Stimulated activated naive CD8-positive, alpha-beta T cell treated with anti-CD3 and anti-CD28 coated beads, Interleukin-15, Interleukin-2, amounts not matched to agents 100 U/mL and 50 U/mL, for 24 hours (primary cell): ENCODE measurements at regions not wholly inside any gene's neighbourhood (a gene's known extent, or its start where the extent isn't known, plus 50 kb on each side); places are given as distances from the start of the nearest gene placed in this dataset.
"Not testable (repeated sequence)": the region's sequence is repeated elsewhere in the genome, so short reads cannot be mapped to it uniquely, and the experiment has no call there.

Source experiments
- ATAC-seq: fragments of 150-1000 bp; cut with Tn5 transposase; one replicate; pipeline ENCODE4 v1.10.0; 2021
- DNase-seq: peaks from one replicate; pipeline ENCODE4 v3.0.0; 2021

DNA sequence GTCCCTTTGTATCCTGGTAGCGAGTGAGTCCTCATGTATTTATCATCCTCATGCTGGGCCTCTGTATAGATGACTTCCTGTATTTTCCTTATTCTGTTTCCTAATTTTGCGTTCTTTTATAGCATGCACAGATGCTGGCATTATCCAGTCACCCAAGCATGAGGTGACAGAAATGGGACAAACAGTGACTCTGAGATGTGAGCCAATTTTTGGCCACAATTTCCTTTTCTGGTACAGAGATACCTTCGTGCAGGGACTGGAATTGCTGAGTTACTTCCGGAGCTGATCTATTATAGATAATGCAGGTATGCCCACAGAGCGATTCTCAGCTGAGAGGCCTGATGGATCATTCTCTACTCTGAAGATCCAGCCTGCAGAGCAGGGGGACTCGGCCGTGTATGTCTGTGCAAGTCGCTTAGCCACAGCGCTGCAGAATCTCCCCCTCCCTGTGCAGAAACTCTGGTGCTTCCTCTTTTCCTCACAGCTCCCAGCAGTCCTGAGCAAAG is 183.1 kb upstream of the PRSS58 start:
- DNase-seq: no peak
- peak; percentile 62 for ATAC-seq

DNA sequence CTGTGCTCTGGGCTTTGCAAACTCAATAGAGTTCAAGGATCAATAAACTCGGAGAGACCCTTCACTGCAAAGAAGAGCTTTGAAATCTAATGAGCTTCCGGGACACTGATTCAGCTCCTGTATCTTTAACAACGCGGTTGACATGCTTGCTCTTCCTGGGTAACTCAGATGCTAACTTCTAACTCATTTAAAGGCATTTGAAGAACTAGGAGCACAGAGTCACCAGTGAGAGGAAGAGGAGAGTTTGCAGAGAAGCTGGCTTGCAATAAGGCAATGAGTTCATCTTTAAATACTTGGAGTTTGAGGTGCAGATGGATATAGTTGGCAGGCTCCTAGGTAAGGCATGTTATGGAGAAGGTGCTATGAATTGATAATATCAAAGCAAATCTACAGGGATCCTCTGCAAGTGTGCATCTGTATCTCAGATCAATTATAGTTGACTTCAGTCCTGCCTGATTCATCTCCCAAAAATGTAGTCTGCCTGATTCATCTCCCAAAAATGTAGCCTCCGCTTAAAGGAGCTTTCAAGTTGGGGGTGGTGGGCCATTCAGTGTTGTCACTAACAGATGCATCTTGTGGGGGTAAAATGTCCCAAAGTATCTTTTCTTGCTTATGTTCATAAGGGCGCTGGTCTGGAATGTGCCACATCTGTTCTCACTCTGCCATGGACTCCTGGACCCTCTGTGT is 182.5 kb upstream of the PRSS58 start:
- DNase-seq (no peak), ATAC-seq (no peak)

DNA sequence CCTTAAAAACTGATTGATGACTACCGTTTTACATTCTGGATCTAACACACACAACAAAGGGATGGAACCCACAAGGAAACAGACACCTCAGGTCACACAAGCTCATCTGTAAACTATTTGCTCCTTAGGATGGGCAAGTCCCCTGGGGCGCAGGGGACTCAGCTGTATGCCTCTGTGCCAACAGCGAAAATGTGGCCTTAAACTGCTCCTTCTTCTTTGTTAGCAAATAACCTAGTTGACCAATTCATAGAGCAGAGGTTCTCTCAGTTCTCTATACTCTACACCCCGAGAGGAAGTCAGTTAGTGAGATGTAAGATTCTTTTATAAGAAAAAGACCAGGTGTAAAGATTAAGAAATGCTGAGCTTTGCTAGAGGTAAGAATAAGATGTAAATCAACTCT is 181.9 kb upstream of the PRSS58 start:
- ATAC-seq (no peak), DNase-seq (no peak)

DNA sequence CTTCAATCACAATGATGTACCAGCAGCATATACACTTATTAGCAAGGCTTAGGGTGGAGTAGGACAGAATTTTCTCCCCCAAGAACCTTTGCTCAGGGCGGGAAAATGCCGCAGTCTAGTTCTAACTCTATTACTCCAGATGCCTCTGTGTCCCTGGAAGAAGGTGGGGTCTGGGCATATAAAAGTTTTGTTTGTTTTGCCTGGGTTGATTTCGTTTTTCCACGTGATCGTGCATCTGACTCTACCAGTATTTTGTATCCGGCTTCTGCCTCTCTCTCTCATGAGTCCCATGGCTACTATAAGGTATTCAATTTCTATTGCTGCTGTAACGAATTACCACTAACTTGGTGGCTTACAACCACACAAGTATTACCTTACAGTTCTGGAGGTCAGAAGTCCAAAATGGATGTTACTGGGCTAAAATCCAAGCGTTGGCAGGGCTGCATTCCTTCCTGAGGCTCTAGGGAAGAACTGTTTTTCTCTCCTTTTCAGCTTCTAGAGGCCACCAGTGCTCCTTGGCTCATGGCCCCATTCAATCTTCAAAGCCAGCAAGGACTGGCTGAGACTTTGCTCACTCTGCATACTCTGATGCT is 181.2 kb upstream of the PRSS58 start:
- DNase-seq (no peak), ATAC-seq (no peak)

DNA sequence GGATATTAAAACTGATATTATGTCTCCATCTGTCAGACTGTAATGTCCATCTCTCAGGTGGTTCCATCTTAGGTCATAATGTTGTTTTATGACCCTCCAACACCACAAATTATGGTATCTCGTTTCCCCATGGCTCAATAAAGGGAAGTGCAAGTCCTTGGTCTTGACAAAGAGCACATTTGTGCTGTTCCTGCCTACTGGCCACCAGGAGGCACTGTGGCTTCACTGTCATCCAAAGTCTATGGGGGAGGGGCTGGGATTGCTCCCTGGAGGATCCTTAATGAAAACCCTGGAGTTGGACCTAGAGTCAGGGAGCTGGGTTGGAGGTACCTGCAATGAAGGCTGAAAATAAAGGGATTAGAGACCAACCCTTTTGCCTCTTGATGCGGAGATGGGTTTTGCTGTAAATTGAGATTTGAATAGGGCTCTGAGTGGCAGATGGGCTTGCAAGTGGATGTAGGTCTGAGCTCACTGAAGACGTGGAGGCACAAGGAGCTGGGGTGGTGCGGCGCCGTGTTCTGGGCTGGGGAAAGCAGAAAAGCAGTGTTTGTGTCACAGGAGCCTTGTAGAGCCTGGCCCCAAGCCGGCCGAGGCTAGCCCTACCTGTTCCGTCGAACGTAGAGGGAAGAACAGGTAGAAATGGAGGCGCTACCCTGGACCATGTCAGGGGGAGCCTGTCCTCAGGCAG is 180.5 kb upstream of the PRSS58 start:
- DNase-seq (peak; percentile 35), ATAC-seq (no peak)

DNA sequence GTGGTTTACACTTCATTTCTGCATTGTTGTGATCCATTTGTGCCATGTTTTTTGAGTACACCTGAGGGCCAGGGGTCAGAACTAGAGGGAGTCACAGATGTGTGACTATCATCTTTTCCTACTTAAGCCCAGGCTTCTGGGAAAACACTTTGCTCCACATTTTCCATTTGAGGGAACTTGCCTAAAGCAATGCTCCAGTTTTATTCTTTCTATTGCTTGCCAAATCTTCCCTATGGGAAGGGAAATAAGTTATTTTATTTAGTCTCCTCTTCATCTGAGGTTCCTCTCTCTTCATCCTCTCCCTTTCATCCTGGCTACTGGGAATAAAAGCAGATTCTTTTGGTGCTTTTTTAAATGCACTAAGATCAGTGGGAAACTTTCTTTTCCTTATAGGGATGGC is 179.9 kb upstream of the PRSS58 start:
- DNase-seq (no peak), ATAC-seq (no peak)

DNA sequence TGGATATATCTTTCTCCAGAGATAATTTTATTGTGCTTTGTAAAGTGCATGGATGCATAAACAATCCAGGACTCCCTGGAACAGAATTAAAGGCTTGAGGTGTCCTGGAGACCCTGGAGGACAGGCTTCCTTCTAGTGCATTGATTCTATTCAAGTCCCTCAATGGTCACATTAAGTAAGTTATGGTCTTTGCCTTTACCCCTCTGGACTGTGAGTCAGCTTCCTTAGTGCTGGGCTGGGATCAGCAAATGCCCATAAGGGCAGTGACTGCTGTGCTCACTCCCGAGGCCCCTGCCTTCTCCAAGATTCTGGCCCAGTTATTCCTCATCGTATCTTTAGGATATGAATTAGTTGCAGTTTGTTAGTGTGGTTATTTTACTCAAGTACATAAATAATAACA is 178.7 kb upstream of the PRSS58 start:
- DNase-seq (no peak), ATAC-seq (no peak)

DNA sequence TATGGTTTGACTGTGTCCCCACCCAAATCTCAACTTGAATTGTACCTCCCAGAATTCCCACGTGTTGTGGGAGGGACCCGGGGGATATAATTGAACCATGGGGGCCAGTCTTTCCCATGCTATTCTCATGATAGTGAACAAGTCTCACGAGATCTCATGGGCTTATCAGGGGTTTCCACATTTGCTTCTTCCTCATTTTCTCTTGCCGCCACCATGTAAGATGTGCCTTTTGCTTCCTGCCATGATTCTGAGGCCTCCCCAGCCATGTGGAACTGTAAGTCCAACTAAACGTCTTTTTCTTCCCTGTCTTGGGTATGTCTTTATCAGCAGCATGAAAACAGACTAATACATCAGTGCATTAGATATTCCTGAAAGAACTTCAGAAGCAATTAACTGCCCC is 177.7 kb upstream of the PRSS58 start:
- DNase-seq, ATAC-seq: not testable (repeated sequence)

DNA sequence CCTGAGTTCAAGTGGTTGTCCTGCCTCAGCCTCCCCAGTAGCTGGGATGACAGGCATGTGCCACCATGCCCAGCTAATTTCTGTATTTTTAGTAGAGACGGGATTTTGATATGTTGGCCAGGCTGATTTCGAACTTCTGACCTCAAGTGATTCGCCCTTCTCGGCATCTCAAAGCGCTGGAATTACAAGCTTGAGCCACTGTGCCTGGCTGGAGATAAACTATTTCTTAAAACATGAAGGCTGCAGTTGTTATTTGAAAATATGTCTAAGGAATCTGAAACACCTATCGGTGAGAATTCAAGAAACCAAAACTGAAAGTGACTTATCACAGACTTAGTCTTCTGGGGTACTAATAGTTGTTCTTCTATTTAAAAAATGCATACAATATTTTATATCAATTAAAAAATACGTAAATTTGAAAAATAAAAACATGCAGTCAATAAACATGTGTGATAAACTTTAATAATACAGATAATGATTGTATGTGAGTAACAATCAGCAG is 176.9 kb upstream of the PRSS58 start:
- DNase-seq: no peak
- no peak for ATAC-seq

DNA sequence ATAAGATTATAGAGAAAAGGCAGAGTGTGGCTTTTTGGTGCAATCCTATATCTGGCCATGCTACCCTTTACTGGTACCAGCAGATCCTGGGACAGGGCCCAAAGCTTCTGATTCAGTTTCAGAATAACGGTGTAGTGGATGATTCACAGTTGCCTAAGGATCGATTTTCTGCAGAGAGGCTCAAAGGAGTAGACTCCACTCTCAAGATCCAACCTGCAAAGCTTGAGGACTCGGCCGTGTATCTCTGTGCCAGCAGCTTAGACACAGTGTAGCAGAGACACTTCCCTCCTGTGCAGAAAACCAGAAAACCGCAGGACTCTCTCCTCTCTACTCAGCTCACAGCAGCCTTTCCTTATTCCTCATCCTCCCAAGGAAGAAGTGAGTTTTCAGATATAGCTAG is 176.3 kb upstream of the PRSS58 start:
- ATAC-seq: peak; percentile 57
- DNase-seq: not testable (repeated sequence)

DNA sequence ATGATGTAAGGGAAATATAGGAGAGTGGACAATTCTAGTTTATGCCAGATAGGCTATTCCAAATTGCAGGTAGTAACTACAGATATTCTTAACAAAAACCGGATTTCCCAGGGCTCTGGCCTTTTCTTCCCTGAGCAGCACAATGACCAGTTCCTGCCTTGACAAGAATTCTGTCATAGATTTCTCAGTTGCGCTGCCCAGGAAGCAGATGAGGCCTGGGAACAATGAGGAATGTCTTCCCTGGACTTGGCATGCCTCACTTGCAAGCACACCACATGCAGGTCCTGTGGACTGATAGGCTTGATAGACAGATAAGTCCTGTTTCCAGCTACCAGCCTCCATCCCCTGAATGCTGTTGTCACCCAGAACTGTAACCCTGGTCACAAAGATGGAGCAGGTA is 174.5 kb upstream of the PRSS58 start:
- no peak for DNase-seq
- ATAC-seq: no peak

DNA sequence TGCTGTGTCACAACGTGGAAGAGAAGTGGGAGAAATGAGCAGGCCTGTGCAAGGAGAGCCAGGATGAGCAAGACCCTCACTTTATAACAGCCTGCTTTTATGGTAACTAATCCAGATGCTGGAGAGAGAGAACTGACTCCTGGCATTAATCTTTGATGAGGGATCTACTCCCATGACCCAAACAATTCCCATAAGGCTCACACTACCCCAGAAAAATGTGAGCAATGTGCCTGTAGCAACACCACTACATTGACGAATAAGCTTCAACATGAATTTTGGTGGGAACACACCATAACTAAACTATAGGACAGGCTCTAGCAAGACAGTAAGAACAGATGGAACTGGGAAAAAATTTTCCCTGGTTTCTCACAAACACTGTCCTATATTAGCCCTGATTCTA is 173.6 kb upstream of the PRSS58 start:
- ATAC-seq: no peak
- DNase-seq: no peak

DNA sequence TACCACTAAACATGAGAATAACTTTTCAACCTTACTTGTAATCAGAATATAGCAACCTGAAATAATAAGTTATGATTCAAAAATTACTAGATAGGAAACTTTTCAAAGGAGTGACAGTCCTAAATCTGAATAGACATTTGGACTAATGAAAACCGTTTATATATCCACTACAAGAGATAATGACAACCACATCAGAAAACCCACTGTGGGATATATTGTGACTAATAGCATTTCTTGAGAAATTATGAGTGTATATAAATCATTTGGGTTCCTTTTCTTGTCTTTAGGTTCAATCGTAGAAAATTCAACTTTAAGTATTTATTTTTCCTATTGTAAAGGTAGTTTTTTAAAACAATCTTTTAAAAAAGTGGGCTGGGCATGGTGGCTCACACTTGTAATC is 170.2 kb upstream of the PRSS58 start:
- DNase-seq (no peak), ATAC-seq (peak; percentile 50)

DNA sequence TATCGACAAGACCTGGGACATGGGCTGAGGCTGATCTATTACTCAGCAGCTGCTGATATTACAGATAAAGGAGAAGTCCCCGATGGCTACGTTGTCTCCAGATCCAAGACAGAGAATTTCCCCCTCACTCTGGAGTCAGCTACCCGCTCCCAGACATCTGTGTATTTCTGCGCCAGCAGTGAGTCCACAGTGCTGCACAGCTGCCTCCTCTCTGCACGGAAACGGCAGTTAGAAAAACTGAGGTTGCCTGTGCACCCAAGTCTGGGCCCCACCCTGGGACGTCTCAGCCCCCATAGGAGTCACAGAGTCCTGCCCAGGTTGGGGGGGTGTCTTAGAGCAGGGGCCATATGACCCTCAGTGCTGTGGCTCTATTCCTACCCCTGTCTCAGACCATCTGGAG is 167.4 kb upstream of the PRSS58 start:
- ATAC-seq: no peak
- no peak for DNase-seq

DNA sequence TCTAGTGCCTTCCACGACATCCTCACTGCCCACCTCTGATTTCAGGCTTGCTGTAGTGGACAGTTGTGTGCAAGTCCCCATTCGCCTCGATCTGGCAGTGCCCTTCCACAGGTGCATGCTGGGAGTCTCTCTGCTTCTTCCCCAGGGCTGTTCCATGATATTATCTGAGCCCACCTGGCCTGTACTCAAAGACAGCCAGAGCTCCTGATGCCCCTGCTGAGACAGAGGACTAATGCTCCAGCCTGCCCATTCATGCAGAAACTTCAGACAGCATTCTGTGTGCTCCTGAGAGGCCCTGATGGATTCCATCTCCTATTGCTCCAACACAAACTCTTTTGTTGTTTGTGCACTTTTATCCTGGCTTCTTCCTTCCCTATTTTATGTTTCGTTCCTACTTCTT is 164.8 kb upstream of the PRSS58 start:
- ATAC-seq: no peak
- no peak for DNase-seq

DNA sequence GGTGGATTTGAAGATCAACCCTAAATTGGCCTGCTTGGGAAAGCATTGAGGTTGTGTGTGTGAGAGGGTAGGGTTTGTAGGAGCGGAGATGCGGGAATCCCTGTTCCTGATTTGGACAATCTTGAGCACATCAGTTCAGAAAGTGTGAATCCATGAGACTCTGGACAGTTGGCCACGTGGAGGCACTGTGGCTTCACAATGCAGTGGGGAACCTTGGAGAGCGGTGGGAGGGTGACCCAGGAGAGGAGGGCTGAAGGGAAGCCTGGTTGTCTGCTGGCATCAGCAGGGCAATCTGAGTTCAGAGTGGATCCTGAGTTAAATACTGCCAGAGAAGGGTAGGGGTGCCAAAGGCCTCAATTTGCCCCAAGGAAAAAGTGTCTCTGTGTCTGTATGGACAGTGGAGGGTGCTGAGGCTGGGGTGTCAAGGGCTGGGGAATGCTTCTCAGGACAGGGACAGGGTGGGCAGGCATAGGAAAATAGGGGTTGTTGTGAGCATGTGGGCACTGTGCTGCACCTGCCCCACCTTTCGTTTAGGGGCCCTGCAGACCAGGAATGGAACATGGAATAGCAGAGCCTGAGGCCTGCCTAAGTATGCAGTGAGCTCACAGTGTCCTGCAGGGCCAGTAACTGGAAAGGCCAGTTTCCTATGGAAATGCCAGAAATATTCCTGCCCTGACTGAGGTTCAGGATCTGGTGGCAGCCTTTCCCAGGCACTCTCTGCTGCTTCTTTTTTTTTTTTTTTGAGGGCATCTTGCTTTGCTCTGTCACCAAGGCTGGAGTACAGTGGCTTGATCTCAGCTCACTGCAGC is 162.9 kb upstream of the PRSS58 start:
- ATAC-seq (peak; percentile 26), DNase-seq (peak; percentile 19)

DNA sequence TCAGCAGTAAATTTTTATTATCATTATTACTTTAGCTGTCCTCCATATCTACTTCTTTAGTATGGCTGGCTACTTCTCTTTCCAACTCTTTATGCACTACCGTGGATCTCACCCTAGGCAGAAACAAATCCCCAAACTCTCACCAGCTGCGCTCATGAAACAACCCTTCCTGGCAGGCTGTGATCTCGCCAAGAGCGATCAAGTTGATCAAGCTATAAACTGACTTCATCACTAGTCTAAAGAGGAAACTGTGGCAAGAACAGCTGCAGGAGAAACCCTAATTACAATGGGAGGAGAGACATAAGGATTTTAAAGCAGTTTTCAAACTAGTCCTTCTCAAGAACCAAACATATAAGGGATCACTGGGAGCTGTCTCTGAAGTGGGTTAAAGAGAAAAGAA is 160.5 kb upstream of the PRSS58 start:
- ATAC-seq (no peak), DNase-seq (no peak)

DNA sequence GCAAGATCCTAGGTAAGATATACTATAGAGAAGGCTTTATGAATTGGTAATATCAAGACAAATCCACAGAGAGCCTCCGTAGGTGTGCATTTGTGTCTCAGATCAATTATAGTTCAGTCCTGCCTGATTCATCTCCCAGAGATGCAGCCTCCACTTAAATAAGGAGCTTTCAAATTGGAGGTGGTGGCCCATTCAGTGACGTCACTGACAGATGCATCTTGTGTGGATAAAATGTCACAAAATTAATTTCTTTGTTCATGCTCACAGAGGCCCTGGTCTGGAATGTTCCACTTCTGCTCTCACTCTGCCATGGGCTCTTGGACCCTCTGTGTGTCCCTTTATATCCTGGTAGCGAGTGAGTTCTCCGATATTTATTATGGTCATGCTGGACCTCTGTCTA is 157.1 kb upstream of the PRSS58 start:
- no peak for DNase-seq

DNA sequence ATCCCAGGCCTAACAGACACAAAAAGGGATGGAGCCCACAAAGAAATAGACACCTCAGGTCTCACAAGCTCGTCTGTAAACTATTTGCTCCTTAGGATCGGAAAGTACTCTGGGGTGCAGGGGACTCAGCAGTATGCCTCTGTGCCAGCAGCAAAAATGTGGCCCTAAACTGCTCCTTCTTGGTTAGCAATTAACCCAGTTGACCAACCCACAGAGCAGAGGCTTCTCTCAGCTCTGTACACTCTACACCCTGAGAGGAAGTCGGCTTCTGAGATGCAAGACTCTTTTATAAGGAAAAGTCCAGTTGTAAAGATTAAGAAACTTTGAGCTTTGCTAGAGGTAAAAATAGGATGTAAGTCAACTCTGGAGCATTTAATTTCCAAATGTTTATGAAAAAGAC is 156.3 kb upstream of the PRSS58 start:
- DNase-seq: no peak
- no peak for ATAC-seq

More for the DNA sequence above, 157.1 kb upstream of the PRSS58 start:
- no peak for ATAC-seq

DNA sequence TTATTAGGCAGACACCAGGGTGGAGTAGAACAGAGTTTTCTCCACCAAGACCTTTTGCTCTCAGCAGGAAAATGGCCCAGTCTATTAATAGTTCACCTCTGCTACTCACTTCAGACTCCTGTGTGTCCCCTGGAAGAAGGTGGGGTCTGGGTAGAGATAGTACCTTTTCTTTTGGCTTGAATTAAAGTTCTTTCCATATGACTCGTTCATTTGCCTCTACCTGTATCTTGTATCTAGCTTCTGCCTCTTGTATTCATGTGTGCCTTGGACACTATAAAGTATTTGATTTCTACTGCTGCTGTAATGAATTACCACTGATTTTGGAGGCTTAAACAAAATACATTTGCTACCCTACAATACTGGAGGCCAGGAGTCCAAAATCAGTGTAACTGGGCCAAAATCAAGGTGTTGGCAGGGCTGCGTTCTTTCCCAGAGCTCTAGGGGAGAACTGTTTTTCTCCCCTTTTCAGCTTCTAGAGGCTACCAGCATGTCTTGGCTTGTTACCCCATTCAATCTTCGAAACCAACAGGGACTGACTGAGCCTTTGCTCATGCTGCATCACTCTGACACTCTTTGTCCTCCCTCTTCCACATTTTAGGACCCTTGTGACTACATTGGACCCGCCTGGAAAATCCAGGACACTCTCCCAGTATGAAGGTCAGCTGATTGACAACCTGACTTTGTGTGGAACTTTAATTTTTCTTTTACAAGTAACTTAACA is 155.6 kb upstream of the PRSS58 start:
- DNase-seq (no peak), ATAC-seq (no peak)

DNA sequence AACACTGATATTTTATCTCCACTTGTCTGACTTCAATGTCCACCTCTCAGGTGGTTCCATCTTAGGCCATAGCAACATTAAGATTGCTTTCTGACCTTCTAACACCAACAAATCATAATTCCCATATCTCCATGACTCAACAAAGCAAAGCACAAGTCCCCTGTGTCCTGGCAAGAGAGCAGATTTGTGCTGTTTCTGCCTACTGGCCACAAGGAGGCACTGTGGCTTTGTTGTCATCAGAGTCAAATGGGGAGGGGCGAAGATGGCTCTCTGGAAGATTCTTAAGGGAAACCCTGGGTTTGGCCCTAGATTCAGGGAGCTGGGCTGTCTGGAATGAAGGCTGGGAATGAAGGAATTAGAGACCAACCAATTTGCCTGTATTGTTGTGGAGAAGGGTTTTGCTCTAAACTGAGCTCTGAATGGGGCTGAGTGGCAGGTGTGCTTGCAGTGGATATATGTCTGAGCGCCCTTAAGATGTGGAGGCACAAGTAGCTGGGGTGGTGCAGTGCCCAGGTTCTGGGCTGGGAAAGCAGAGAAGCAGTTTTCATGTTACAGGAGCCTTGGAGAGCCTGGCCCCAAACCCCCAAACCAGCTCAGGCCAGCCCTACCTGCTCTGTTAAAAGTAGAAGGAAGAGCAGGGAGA is 154.8 kb upstream of the PRSS58 start:
- ATAC-seq (peak; percentile 66), DNase-seq (peak; percentile 30)
